ENCODE measurements at regions not wholly inside any gene's neighbourhood (a gene's known extent, or its start where the extent isn't known, plus 50 kb on each side); places are given as distances from the start of the nearest gene placed in this dataset.

- no peak for DNase-seq (ENCODE audit: low read depth)
These were observed 331.1 kb upstream of the B3GAT1 start for GRCh38 chr11:134742956-134743819.

- DNase-seq (ENCODE audit: low read depth): no peak
These were observed 330.2 kb upstream of the B3GAT1 start for GRCh38 chr11:134742224-134742612.

- no peak for DNase-seq (ENCODE audit: low read depth)
These were observed 329.6 kb upstream of the B3GAT1 start for GRCh38 chr11:134741453-134742223.

GRCh38 chr11:134740590-134741261 lies 328.7 kb upstream of the B3GAT1 start:
- no peak for DNase-seq (ENCODE audit: low read depth)

- DNase-seq (ENCODE audit: low read depth): no peak
These were observed 327.1 kb upstream of the B3GAT1 start for GRCh38 chr11:134739136-134739535.

GRCh38 chr11:134738581-134738980 lies 326.5 kb upstream of the B3GAT1 start:
- no peak for DNase-seq (ENCODE audit: low read depth)

- DNase-seq (ENCODE audit: low read depth): no peak
These were observed 325.8 kb upstream of the B3GAT1 start for GRCh38 chr11:134737563-134738510.

GRCh38 chr11:134736251-134736947 lies 324.4 kb upstream of the B3GAT1 start:
- no peak for DNase-seq (ENCODE audit: low read depth)

- DNase-seq (ENCODE audit: low read depth): no peak
These were observed 322.9 kb upstream of the B3GAT1 start for GRCh38 chr11:134734894-134735293.

- DNase-seq (ENCODE audit: low read depth): no peak
These were observed 322.3 kb upstream of the B3GAT1 start for GRCh38 chr11:134734141-134734845.

GRCh38 chr11:134733646-134734045 lies 321.6 kb upstream of the B3GAT1 start:
- no peak for DNase-seq (ENCODE audit: low read depth)

- no peak for DNase-seq (ENCODE audit: low read depth)
These were observed 319.3 kb upstream of the B3GAT1 start for GRCh38 chr11:134731213-134731961.

- DNase-seq (ENCODE audit: low read depth): no peak
These were observed 318.6 kb upstream of the B3GAT1 start for GRCh38 chr11:134730561-134731212.

GRCh38 chr11:134730101-134730500 lies 318.1 kb upstream of the B3GAT1 start:
- no peak for DNase-seq (ENCODE audit: low read depth)

- no peak for DNase-seq (ENCODE audit: low read depth)
These were observed 316.1 kb upstream of the B3GAT1 start for GRCh38 chr11:134728186-134728585.

- no peak for DNase-seq (ENCODE audit: low read depth)
These were observed 315.6 kb upstream of the B3GAT1 start for GRCh38 chr11:134727636-134728035.

GRCh38 chr11:134727204-134727603 lies 315.2 kb upstream of the B3GAT1 start:
- no peak for DNase-seq (ENCODE audit: low read depth)

GRCh38 chr11:134725716-134726639 lies 313.9 kb upstream of the B3GAT1 start:
- no peak for DNase-seq (ENCODE audit: low read depth)

All from fibroblast of the conjunctiva (primary cell).